Left colon (tissue), 2 donors: ENCODE measurements at regions not wholly inside any gene's neighbourhood (a gene's known extent, or its start where the extent isn't known, plus 50 kb on each side); places are given as distances from the start of the nearest gene placed in this dataset.

Experiments
- ATAC-seq: fragments of 200-7000 bp; cut with Tn5 transposase; one replicate; pipeline ENCODE4 v1.9.1; 2020; ENCODE audit warnings: mild to moderate bottlenecking, moderate library complexity
- DNase-seq, 2 donors: peaks; one replicate each; pipeline ENCODE4 v3.0.0-alpha.2; 2020
- intact Hi-C, 2 donors: fragments of 100-400 bp; cut with DNase I in 1 of 2; cut with micrococcal nuclease in 1 of 2; formaldehyde crosslinking; loops; one replicate each; pipeline versions ENCODE4 v1.11.2 to v1.14.0; 2022; cut with DNase I, micrococcal nuclease
- donor health status: DM: no; HTN: no; CAD: no.
- donor health status: DM: yes; HTN: yes; CAD: no.

- intact Hi-C loops: loop anchor here in 1 of 2 donors (5.0 to 10.0 kb wide), 2 partner anchors 57 to 184 kb away; partner anchors contain the start of gene SPRED1
- DNase-seq: no peak
- ATAC-seq: no peak
These were observed 136.3 kb downstream of the TMCO5A start for GRCh38 chr15:38070778-38071177.

GRCh38 chr15:38071211-38071972, 137.0 kb downstream of the TMCO5A start:
- intact Hi-C loops: loop anchor here in 1 of 2 donors (5.0 to 10.0 kb wide), 2 partner anchors 56 to 183 kb away; partner anchors contain the start of gene SPRED1
- DNase-seq (no peak), ATAC-seq (no peak)

GRCh38 chr15:38072007-38072347, 137.5 kb downstream of the TMCO5A start:
- no peak for ATAC-seq
- intact Hi-C loops: loop anchor here in 1 of 2 donors (5.0 to 10.0 kb wide), 2 partner anchors 55 to 183 kb away; partner anchors contain the start of gene SPRED1
- no peak for DNase-seq

GRCh38 chr15:38072348-38073177, 138.1 kb downstream of the TMCO5A start:
- ATAC-seq: peak; percentile 70
- intact Hi-C loops: loop anchor here in 1 of 2 donors (5.0 to 10.0 kb wide), 2 partner anchors 55 to 182 kb away; partner anchors contain the start of gene SPRED1

GRCh38 chr15:38073178-38073946, 138.9 kb downstream of the TMCO5A start:
- ATAC-seq (peak; percentile 15), DNase-seq (peak; percentile 51 to 61)
- intact Hi-C loops: loop anchor here in 1 of 2 donors (5.0 to 10.0 kb wide), 2 partner anchors 54 to 181 kb away; partner anchors contain the start of gene SPRED1

More at GRCh38 chr15:38072348-38073177, 138.1 kb downstream of the TMCO5A start:
- peak; percentile 73 to 78 for DNase-seq

- DNase-seq: no peak
- intact Hi-C loops: loop anchor here in 1 of 2 donors (5.0 to 10.0 kb wide), 2 partner anchors 53 to 181 kb away; partner anchors contain the start of gene SPRED1
- peak; percentile 24 for ATAC-seq
These were observed 139.6 kb downstream of the TMCO5A start for GRCh38 chr15:38074029-38074428.

- DNase-seq: no peak
- intact Hi-C loops: loop anchor here in 1 of 2 donors (10.0 kb wide), 1 partner anchor 179 kb away; the partner anchor contains the start of gene SPRED1
- ATAC-seq: no peak
These were observed 141.0 kb downstream of the TMCO5A start for GRCh38 chr15:38075466-38075865.

- intact Hi-C loops: loop anchor here in 1 of 2 donors (10.0 kb wide), 1 partner anchor 178 kb away; the partner anchor contains the start of gene SPRED1
- ATAC-seq (no peak), DNase-seq (no peak)
These were observed 142.3 kb downstream of the TMCO5A start for GRCh38 chr15:38076786-38077185.

- DNase-seq: no peak
- intact Hi-C loops: loop anchor here in 1 of 2 donors (10.0 kb wide), 1 partner anchor 176 kb away; the partner anchor contains the start of gene SPRED1
- ATAC-seq: no peak
These were observed 144.8 kb downstream of the TMCO5A start for GRCh38 chr15:38079236-38079635.

- no peak for ATAC-seq
- no peak for DNase-seq
- intact Hi-C loops: no loop called here
These were observed 146.3 kb downstream of the TMCO5A start for GRCh38 chr15:38080651-38081275.

GRCh38 chr15:38084289-38084688, 149.8 kb downstream of the TMCO5A start:
- no peak for ATAC-seq
- intact Hi-C loops: no loop called here
- no peak for DNase-seq

GRCh38 chr15:38085114-38085513, 150.7 kb downstream of the TMCO5A start:
- ATAC-seq (peak; percentile 34), DNase-seq (no peak)
- intact Hi-C loops: no loop called here

- ATAC-seq: peak; percentile 29
- DNase-seq: no peak
- intact Hi-C loops: no loop called here
These were observed 151.6 kb downstream of the TMCO5A start for GRCh38 chr15:38085931-38086568.

- no peak for ATAC-seq
- intact Hi-C loops: no loop called here
- DNase-seq: no peak
These were observed 152.2 kb downstream of the TMCO5A start for GRCh38 chr15:38086611-38087010.

- DNase-seq (no peak), ATAC-seq (no peak)
- intact Hi-C loops: no loop called here
These were observed 154.5 kb downstream of the TMCO5A start for GRCh38 chr15:38088971-38089370.

GRCh38 chr15:38090223-38090622, 155.8 kb downstream of the TMCO5A start:
- no peak for ATAC-seq
- intact Hi-C loops: no loop called here

GRCh38 chr15:38090678-38091077, 156.2 kb downstream of the TMCO5A start:
- intact Hi-C loops: no loop called here
- DNase-seq (no peak), ATAC-seq (no peak)

More at GRCh38 chr15:38090223-38090622, 155.8 kb downstream of the TMCO5A start:
- no peak for DNase-seq
